Parathyroid adenoma (tissue), 2 donors: ENCODE measurements at regions not wholly inside any gene's neighbourhood (a gene's known extent, or its start where the extent isn't known, plus 50 kb on each side); places are given as distances from the start of the nearest gene placed in this dataset.

Experiments
- H2AFZ ChIP-seq: fragments of 300-600 bp; sonication (generic); one replicate; pipeline ENCODE4 v1.7.0; 2017; ENCODE audit warnings: antibody characterized with exemption, mild to moderate bottlenecking
- H3K27ac ChIP-seq: fragments of 300-600 bp; sonication (generic); one replicate; pipeline ENCODE4 v1.7.0; 2017
- H3K27me3 ChIP-seq: fragments of 300-600 bp; sonication (generic); one replicate; pipeline ENCODE4 v1.7.0; 2017; ENCODE audit warnings: low read length; ENCODE audit not compliant: control insufficient read depth, insufficient read depth
- H3K36me3 ChIP-seq: fragments of 300-600 bp; sonication (generic); one replicate; pipeline ENCODE4 v1.7.0; 2017; ENCODE audit warnings: low read length; ENCODE audit not compliant: control insufficient read depth, insufficient read depth
- H3K4me1 ChIP-seq: fragments of 300-600 bp; sonication (generic); one replicate; pipeline ENCODE4 v1.7.0; 2017; ENCODE audit warnings: control low read depth
- H3K4me2 ChIP-seq: fragments of 300-600 bp; sonication (generic); one replicate; pipeline ENCODE4 v1.7.0; 2017; ENCODE audit warnings: low read length
- H3K4me3 ChIP-seq: fragments of 300-600 bp; sonication (generic); one replicate; pipeline ENCODE4 v1.7.0; 2017; ENCODE audit warnings: low read depth, low read length
- H3K79me2 ChIP-seq: fragments of 300-600 bp; sonication (generic); one replicate; pipeline ENCODE4 v1.7.0; 2017; ENCODE audit warnings: control low read depth
- H3K9ac ChIP-seq: fragments of 300-600 bp; sonication (generic); one replicate; pipeline ENCODE4 v1.7.0; 2017; ENCODE audit warnings: mild to moderate bottlenecking
- H3K9me3 ChIP-seq: fragments of 300-600 bp; sonication (generic); one replicate; pipeline ENCODE4 v1.7.0; 2017; ENCODE audit warnings: low read length; ENCODE audit not compliant: control insufficient read depth
- CTCF ChIP-seq: fragments of 300-600 bp; sonication (generic); IDR thresholded peaks from one replicate; pipeline ENCODE4 v1.7.0; 2017; ENCODE audit warnings: antibody characterized with exemption, mild to moderate bottlenecking
- donor health status: primary hyperparathyroidism.

GRCh38 chr20:52889225-52889624, 82.9 kb upstream of the TSHZ2 start:
- H2AFZ ChIP-seq, result no peak overlapping the region
- no peak overlapping the region for H3K4me3 ChIP-seq
- H3K4me1 ChIP-seq, result no peaks in the 10 kb centered on the region
- H3K9ac ChIP-seq, result no peak overlapping the region
- H3K27ac ChIP-seq, result no peak overlapping the region
- no peaks in the 10 kb centered on the region for H3K36me3 ChIP-seq
- no peak for TF ChIP-seq CTCF
- no peaks in the 10 kb centered on the region for H3K9me3 ChIP-seq
- H3K4me2 ChIP-seq, result no peak overlapping the region
- no peaks in the 10 kb centered on the region for H3K27me3 ChIP-seq
- H3K79me2 ChIP-seq, result no peaks in the 10 kb centered on the region

- H3K4me2 ChIP-seq, result no peak overlapping the region
- no peak overlapping the region for H2AFZ ChIP-seq
- no peak overlapping the region for H3K4me3 ChIP-seq
- H3K79me2 ChIP-seq, result no peaks in the 10 kb centered on the region
- H3K9ac ChIP-seq, result no peak overlapping the region
- no peak for TF ChIP-seq CTCF
- H3K9me3 ChIP-seq, result no peaks in the 10 kb centered on the region
- no peaks in the 10 kb centered on the region for H3K4me1 ChIP-seq
- no peak overlapping the region for H3K27ac ChIP-seq
- no peaks in the 10 kb centered on the region for H3K36me3 ChIP-seq
- no peaks in the 10 kb centered on the region for H3K27me3 ChIP-seq
Measured at GRCh38 chr20:52888096-52888495, 84.1 kb upstream of the TSHZ2 start.

- no peaks in the 10 kb centered on the region for H3K79me2 ChIP-seq
- no peaks in the 10 kb centered on the region for H3K9me3 ChIP-seq
- no peak overlapping the region for H3K9ac ChIP-seq
- no peaks in the 10 kb centered on the region for H3K4me1 ChIP-seq
- H2AFZ ChIP-seq, result no peak overlapping the region
- H3K36me3 ChIP-seq, result no peaks in the 10 kb centered on the region
- H3K27me3 ChIP-seq, result no peaks in the 10 kb centered on the region
- no peak overlapping the region for H3K4me3 ChIP-seq
- no peak for TF ChIP-seq CTCF
- no peak overlapping the region for H3K4me2 ChIP-seq
- no peak overlapping the region for H3K27ac ChIP-seq
Measured at GRCh38 chr20:52880997-52881396, 91.2 kb upstream of the TSHZ2 start.

GRCh38 chr20:52880259-52880658, 91.9 kb upstream of the TSHZ2 start:
- H3K4me2 ChIP-seq, result no peak overlapping the region
- H3K27ac ChIP-seq, result no peak overlapping the region
- H3K9me3 ChIP-seq, result no peaks in the 10 kb centered on the region
- H2AFZ ChIP-seq, result no peak overlapping the region
- H3K27me3 ChIP-seq, result no peaks in the 10 kb centered on the region
- no peak overlapping the region for H3K9ac ChIP-seq
- no peak for TF ChIP-seq CTCF
- H3K79me2 ChIP-seq, result no peaks in the 10 kb centered on the region
- H3K4me3 ChIP-seq, result no peak overlapping the region
- H3K36me3 ChIP-seq, result no peaks in the 10 kb centered on the region
- H3K4me1 ChIP-seq, result no peaks in the 10 kb centered on the region

- no peaks in the 10 kb centered on the region for H3K9me3 ChIP-seq
- no peak overlapping the region for H2AFZ ChIP-seq
- H3K4me1 ChIP-seq, result no peaks in the 10 kb centered on the region
- no peaks in the 10 kb centered on the region for H3K36me3 ChIP-seq
- no peak overlapping the region for H3K4me2 ChIP-seq
- H3K27ac ChIP-seq, result no peak overlapping the region
- TF ChIP-seq CTCF, result no peak
- no peaks in the 10 kb centered on the region for H3K79me2 ChIP-seq
- H3K4me3 ChIP-seq, result no peak overlapping the region
- no peak overlapping the region for H3K9ac ChIP-seq
- H3K27me3 ChIP-seq, result no peaks in the 10 kb centered on the region
Measured at GRCh38 chr20:52874241-52874640, 97.9 kb upstream of the TSHZ2 start.
